IPS-15b (cell line): ENCODE measurements at regions not wholly inside any gene's neighbourhood (a gene's known extent, or its start where the extent isn't known, plus 50 kb on each side); places are given as distances from the start of the nearest gene placed in this dataset.

Experiments used
- H3K27me3 ChIP-seq: one replicate; pipeline ENCODE4 v1.6.1; 2013; ENCODE audit warnings: low read length; ENCODE audit not compliant: control insufficient read depth, insufficient read depth
- H3K36me3 ChIP-seq: one replicate; pipeline ENCODE4 v1.6.1; 2013; ENCODE audit warnings: low read length; ENCODE audit not compliant: control insufficient read depth, insufficient read depth
- H3K4me1 ChIP-seq: one replicate; pipeline ENCODE4 v1.6.1; 2013; ENCODE audit warnings: mild to moderate bottlenecking, low read length; ENCODE audit not compliant: control insufficient read depth, insufficient read depth
- H3K4me3 ChIP-seq: one replicate; pipeline ENCODE4 v1.5.1; 2013; ENCODE audit warnings: low read depth, low read length
- H3K9ac ChIP-seq: one replicate; pipeline ENCODE4 v1.6.1; 2013; ENCODE audit warnings: low read depth, mild to moderate bottlenecking, low read length
- H3K9me3 ChIP-seq: one replicate; pipeline ENCODE4 v1.6.1; 2013; ENCODE audit warnings: mild to moderate bottlenecking, low read length; ENCODE audit not compliant: control insufficient read depth, insufficient read depth

- H3K4me1 ChIP-seq, result no peaks in the 10 kb centered on the region
- H3K4me3 ChIP-seq, result no peak overlapping the region
- no peaks in the 10 kb centered on the region for H3K9me3 ChIP-seq
- H3K36me3 ChIP-seq, result no peaks in the 10 kb centered on the region
- no peak overlapping the region for H3K9ac ChIP-seq
- H3K27me3 ChIP-seq, result no peaks in the 10 kb centered on the region
Measured at GRCh38 chr1:82830690-82831380, 1030.1 kb downstream of the ADGRL2 start.

GRCh38 chr1:82829527-82829926, 1028.8 kb downstream of the ADGRL2 start:
- Histone ChIP-seq H3K36me3 (no peaks in the 10 kb centered on the region), H3K4me3 (no peak overlapping the region), H3K9me3 (no peaks in the 10 kb centered on the region), H3K27me3 (no peaks in the 10 kb centered on the region), H3K4me1 (no peaks in the 10 kb centered on the region), H3K9ac (no peak overlapping the region)

- Histone ChIP-seq H3K4me1 (no peaks in the 10 kb centered on the region), H3K36me3 (no peaks in the 10 kb centered on the region), H3K9me3 (no peaks in the 10 kb centered on the region)
Measured at GRCh38 chr1:82823876-82824275, 1023.1 kb downstream of the ADGRL2 start.

GRCh38 chr1:82820816-82821215, 1020.1 kb downstream of the ADGRL2 start:
- H3K27me3 ChIP-seq, result no peaks in the 10 kb centered on the region
- H3K4me3 ChIP-seq, result no peak overlapping the region
- H3K9ac ChIP-seq, result no peak overlapping the region
- H3K4me1 ChIP-seq, result no peaks in the 10 kb centered on the region
- H3K36me3 ChIP-seq, result no peaks in the 10 kb centered on the region
- H3K9me3 ChIP-seq, result no peaks in the 10 kb centered on the region

More at GRCh38 chr1:82823876-82824275, 1023.1 kb downstream of the ADGRL2 start:
- Histone ChIP-seq H3K9ac (no peak overlapping the region), H3K4me3 (no peak overlapping the region), H3K27me3 (no peaks in the 10 kb centered on the region)

- Histone ChIP-seq H3K9me3 (no peaks in the 10 kb centered on the region), H3K9ac (no peak overlapping the region), H3K27me3 (no peaks in the 10 kb centered on the region), H3K4me1 (no peaks in the 10 kb centered on the region), H3K36me3 (no peaks in the 10 kb centered on the region), H3K4me3 (no peak overlapping the region)
Measured at GRCh38 chr1:82819234-82819633, 1018.5 kb downstream of the ADGRL2 start.

GRCh38 chr1:82818586-82818985, 1017.9 kb downstream of the ADGRL2 start:
- Histone ChIP-seq H3K4me3 (no peak overlapping the region), H3K27me3 (no peaks in the 10 kb centered on the region), H3K9ac (no peak overlapping the region), H3K4me1 (no peaks in the 10 kb centered on the region), H3K9me3 (no peaks in the 10 kb centered on the region), H3K36me3 (no peaks in the 10 kb centered on the region)

- no peaks in the 10 kb centered on the region for H3K9me3 ChIP-seq
- H3K9ac ChIP-seq, result no peak overlapping the region
- no peaks in the 10 kb centered on the region for H3K36me3 ChIP-seq
- H3K4me1 ChIP-seq, result no peaks in the 10 kb centered on the region
- no peak overlapping the region for H3K4me3 ChIP-seq
- H3K27me3 ChIP-seq, result no peaks in the 10 kb centered on the region
Measured at GRCh38 chr1:82813386-82813785, 1012.7 kb downstream of the ADGRL2 start.

GRCh38 chr1:82810601-82811000, 1009.9 kb downstream of the ADGRL2 start:
- H3K36me3 ChIP-seq, result no peaks in the 10 kb centered on the region
- H3K4me3 ChIP-seq, result no peak overlapping the region
- peaks cover 4% of the 10 kb centered on the region for H3K4me1 ChIP-seq
- H3K9ac ChIP-seq, result no peak overlapping the region
- no peaks in the 10 kb centered on the region for H3K27me3 ChIP-seq
- H3K9me3 ChIP-seq, result no peaks in the 10 kb centered on the region

- H3K4me1 ChIP-seq, result peaks cover 4% of the 10 kb centered on the region
- H3K9ac ChIP-seq, result no peak overlapping the region
- H3K27me3 ChIP-seq, result no peaks in the 10 kb centered on the region
- no peak overlapping the region for H3K4me3 ChIP-seq
- no peaks in the 10 kb centered on the region for H3K36me3 ChIP-seq
- no peaks in the 10 kb centered on the region for H3K9me3 ChIP-seq
Measured at GRCh38 chr1:82807563-82807962, 1006.8 kb downstream of the ADGRL2 start.

- Histone ChIP-seq H3K27me3 (no peaks in the 10 kb centered on the region), H3K36me3 (no peaks in the 10 kb centered on the region), H3K4me3 (no peak overlapping the region), H3K4me1 (peaks cover 4% of the 10 kb centered on the region), H3K9ac (no peak overlapping the region), H3K9me3 (no peaks in the 10 kb centered on the region)
Measured at GRCh38 chr1:82806133-82806532, 1005.4 kb downstream of the ADGRL2 start.

- H3K4me1 ChIP-seq, result peaks cover 4% of the 10 kb centered on the region
- no peak overlapping the region for H3K9ac ChIP-seq
- H3K27me3 ChIP-seq, result no peaks in the 10 kb centered on the region
- no peak overlapping the region for H3K4me3 ChIP-seq
- no peaks in the 10 kb centered on the region for H3K36me3 ChIP-seq
- no peaks in the 10 kb centered on the region for H3K9me3 ChIP-seq
Measured at GRCh38 chr1:82801176-82801575, 1000.4 kb downstream of the ADGRL2 start.

GRCh38 chr1:82800721-82801120, 1000.0 kb downstream of the ADGRL2 start:
- no peaks in the 10 kb centered on the region for H3K9me3 ChIP-seq
- no peak overlapping the region for H3K4me3 ChIP-seq
- no peak overlapping the region for H3K9ac ChIP-seq
- H3K4me1 ChIP-seq, result no peaks in the 10 kb centered on the region
- H3K27me3 ChIP-seq, result no peaks in the 10 kb centered on the region
- H3K36me3 ChIP-seq, result no peaks in the 10 kb centered on the region
